WI38 (cell line): ENCODE measurements at regions not wholly inside any gene's neighbourhood (a gene's known extent, or its start where the extent isn't known, plus 50 kb on each side); places are given as distances from the start of the nearest gene placed in this dataset.
A peak's percentile ranks its signal among the peaks of the same experiment; 100 is the strongest.

Experiments used
- H3K4me3 ChIP-seq: 2 replicates; pipeline ENCODE4 v1.5.1; 2011; ENCODE audit warnings: low read depth, mild to moderate bottlenecking, control low read depth, low read length
- CTCF ChIP-seq: IDR thresholded peaks from 2 replicates; pipeline ENCODE4 v1.5.1; 2012; ENCODE audit warnings: low read depth, mild to moderate bottlenecking, control low read depth, low read length

- no peak overlapping the region for H3K4me3 ChIP-seq
- TF ChIP-seq CTCF, result peak; percentile 59; the same call in 1 of the 2 replicates
Measured at GRCh38 chr12:100733817-100734593, 60.6 kb upstream of the ANO4 start.

GRCh38 chr12:100737168-100737567 lies 57.4 kb upstream of the ANO4 start:
- TF ChIP-seq CTCF, result no peak

GRCh38 chr12:100738086-100738485 lies 56.5 kb upstream of the ANO4 start:
- no peak overlapping the region for H3K4me3 ChIP-seq
- TF ChIP-seq CTCF, result no peak

More at GRCh38 chr12:100737168-100737567, 57.4 kb upstream of the ANO4 start:
- H3K4me3 ChIP-seq, result no peak overlapping the region

GRCh38 chr12:100741084-100741711 lies 53.4 kb upstream of the ANO4 start:
- TF ChIP-seq CTCF, result peak; percentile 41; the same call in 1 of the 2 replicates
- H3K4me3 ChIP-seq, result no peak overlapping the region

GRCh38 chr12:100743060-100743459 lies 51.5 kb upstream of the ANO4 start:
- TF ChIP-seq CTCF, result no peak
- no peak overlapping the region for H3K4me3 ChIP-seq
